B cell (primary cell): ENCODE measurements at regions not wholly inside any gene's neighbourhood (a gene's known extent, or its start where the extent isn't known, plus 50 kb on each side); places are given as distances from the start of the nearest gene placed in this dataset.

Experiments used
- EZH2 ChIP-seq: IDR thresholded peaks from 2 replicates; pipeline ENCODE4 v1.6.1; 2012; ENCODE audit warnings: borderline replicate concordance, low read depth, mild to moderate bottlenecking, moderate library complexity, low read length; ENCODE audit not compliant: insufficient read depth, poor library complexity, severe bottlenecking
- TF ChIP-seq, protein P1 (sequence below): fragments of 200-600 bp; IDR thresholded peaks from one replicate; pipeline ENCODE4 v1.8.0; 2022; ENCODE audit warnings: antibody characterized with exemption, mild to moderate bottlenecking

DNA sequence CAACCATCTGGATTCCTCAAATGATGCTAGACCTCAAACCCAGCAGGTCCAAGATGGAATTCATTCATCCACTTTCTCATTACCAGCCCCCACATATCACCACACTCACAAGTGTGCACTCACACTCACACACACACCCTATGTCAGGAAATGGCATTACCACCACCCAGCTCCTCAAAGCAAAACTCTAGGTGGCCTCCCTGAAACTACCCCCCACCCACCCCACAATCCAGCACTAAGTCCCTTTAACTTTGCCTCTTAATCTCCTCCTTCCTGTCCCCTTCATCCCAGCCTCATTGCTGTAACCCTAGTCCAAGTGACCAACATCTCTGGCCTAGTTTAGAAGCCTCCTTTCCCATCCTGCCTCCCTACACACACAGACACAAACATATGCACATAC lies 109.4 kb downstream of the TNFAIP3 start:
- TF ChIP-seq, protein P1, sequence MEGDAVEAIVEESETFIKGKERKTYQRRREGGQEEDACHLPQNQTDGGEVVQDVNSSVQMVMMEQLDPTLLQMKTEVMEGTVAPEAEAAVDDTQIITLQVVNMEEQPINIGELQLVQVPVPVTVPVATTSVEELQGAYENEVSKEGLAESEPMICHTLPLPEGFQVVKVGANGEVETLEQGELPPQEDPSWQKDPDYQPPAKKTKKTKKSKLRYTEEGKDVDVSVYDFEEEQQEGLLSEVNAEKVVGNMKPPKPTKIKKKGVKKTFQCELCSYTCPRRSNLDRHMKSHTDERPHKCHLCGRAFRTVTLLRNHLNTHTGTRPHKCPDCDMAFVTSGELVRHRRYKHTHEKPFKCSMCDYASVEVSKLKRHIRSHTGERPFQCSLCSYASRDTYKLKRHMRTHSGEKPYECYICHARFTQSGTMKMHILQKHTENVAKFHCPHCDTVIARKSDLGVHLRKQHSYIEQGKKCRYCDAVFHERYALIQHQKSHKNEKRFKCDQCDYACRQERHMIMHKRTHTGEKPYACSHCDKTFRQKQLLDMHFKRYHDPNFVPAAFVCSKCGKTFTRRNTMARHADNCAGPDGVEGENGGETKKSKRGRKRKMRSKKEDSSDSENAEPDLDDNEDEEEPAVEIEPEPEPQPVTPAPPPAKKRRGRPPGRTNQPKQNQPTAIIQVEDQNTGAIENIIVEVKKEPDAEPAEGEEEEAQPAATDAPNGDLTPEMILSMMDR: no peak
- TF ChIP-seq EZH2: no peak
